Epithelial cell of proximal tubule (primary cell): ENCODE measurements at regions not wholly inside any gene's neighbourhood (a gene's known extent, or its start where the extent isn't known, plus 50 kb on each side); places are given as distances from the start of the nearest gene placed in this dataset.

ENCODE experiments used
- DNase-seq: peaks from one replicate; pipeline ENCODE4 v3.0.0-alpha.2; 2011; ENCODE audit warnings: low read depth
- H3K4me3 ChIP-seq: 2 replicates; pipeline ENCODE4 v1.5.1; 2011; ENCODE audit warnings: low read depth, mild to moderate bottlenecking, low read length
- TF ChIP-seq, protein P1 (sequence below): conservative IDR thresholded peaks from 2 replicates; pipeline ENCODE4 v1.5.1; 2012; ENCODE audit warnings: low read depth, mild to moderate bottlenecking, low read length

DNA sequence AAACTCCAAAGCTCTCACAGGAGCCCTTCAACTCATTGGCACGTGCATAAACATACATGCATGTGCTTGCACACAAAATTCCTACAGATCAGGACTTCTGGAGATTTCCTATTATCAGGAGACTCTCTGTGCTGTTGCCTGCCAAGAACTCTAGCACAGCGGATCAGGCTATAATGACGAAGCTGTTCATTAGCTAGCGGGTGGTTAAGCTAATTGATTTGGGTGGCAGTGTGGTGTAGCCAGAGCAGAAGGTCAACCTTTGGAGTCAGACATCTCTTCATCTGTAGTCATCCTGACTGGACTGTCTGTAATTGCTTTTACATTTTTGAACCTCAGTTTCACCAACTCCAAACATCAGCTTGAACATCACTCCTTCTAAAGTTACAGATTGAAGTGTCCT, 69.0 kb downstream of the KIF2B start:
- DNase-seq = peak; percentile 44
- TF ChIP-seq, protein P1, sequence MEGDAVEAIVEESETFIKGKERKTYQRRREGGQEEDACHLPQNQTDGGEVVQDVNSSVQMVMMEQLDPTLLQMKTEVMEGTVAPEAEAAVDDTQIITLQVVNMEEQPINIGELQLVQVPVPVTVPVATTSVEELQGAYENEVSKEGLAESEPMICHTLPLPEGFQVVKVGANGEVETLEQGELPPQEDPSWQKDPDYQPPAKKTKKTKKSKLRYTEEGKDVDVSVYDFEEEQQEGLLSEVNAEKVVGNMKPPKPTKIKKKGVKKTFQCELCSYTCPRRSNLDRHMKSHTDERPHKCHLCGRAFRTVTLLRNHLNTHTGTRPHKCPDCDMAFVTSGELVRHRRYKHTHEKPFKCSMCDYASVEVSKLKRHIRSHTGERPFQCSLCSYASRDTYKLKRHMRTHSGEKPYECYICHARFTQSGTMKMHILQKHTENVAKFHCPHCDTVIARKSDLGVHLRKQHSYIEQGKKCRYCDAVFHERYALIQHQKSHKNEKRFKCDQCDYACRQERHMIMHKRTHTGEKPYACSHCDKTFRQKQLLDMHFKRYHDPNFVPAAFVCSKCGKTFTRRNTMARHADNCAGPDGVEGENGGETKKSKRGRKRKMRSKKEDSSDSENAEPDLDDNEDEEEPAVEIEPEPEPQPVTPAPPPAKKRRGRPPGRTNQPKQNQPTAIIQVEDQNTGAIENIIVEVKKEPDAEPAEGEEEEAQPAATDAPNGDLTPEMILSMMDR = no peak
- no peak overlapping the region for H3K4me3 ChIP-seq

DNA sequence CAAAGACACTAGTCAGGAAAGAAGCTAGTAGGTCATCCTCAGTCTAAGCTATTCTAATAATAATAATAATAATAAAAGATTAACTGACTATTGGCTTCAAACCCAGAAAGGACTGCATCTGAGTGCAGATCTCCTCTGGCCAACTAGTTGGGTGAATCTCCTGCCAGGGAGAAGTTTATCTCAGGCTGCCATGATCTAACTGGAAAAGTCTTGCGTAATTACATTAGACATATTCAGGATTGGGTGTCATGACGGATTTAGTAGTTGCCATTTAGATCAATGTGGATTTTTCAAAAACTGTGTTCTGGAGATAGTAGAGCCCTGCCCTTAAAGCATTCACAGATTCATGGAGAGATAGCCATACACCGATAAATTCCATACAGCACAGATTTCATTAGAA, 69.5 kb downstream of the KIF2B start:
- TF ChIP-seq, protein P1 = no peak
- H3K4me3 ChIP-seq = no peak overlapping the region
- DNase-seq = no peak

DNA sequence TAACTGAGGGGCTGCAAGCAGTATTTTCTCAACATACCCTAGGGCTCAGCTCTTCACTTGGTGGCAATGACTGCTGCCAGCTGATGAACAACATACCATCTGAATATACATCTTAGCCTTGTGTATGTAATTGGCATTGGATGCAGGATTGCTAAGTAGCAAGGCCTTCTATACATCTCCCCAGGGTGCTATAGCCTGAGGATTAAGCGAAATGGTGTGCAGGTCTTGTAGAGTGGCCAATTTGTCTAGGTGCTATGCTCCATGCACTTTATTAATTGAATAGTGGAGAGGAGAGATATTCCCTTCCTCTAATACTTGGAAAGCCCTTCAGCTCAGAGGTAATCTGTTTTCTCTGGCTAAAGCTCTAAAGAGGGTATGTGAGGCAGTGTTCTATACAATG, 71.9 kb downstream of the KIF2B start:
- TF ChIP-seq, protein P1 = no peak
- H3K4me3 ChIP-seq = no peak overlapping the region
- DNase-seq = no peak

DNA sequence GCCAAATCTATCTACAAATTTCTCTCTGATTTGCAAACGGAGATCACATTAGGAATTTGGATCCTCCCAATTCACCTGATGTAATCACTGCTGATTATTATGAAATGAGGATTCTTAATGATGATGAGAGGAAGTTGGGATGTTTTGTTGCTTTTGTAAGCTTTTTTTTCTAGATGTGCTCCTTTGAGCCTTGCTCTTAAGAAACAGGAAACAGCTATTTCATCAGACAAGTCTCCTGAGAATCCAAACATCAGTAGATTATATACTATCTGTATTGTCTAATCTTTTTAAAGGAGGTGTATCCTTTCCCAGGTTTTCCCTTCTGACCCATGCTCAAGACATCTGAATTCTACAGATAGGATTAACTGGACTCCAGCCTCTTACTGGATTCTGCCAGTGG, 73.3 kb downstream of the KIF2B start:
- TF ChIP-seq, protein P1 = no peak
- DNase-seq = no peak
- no peak overlapping the region for H3K4me3 ChIP-seq

DNA sequence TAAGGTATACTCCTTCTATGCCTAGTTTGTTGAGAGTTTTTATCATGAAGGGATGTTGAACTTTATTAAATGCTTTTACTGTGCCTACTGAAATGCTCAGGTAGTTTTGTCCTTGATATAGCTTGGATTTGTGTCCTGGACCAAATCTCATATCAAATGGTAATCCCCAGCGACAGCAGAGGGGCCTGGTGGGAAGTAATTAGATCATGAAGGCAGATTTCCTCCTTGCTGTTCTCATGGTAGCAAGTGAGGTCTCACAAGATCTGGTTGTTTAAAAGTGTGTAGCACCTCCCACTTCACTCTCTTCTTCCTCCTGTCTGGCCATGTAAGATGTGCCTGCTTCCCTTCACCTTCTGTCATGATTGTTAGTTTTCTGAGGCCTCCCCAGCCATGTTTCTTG, 78.2 kb downstream of the KIF2B start:
- TF ChIP-seq, protein P1 = no peak
- H3K4me3 ChIP-seq = no peak overlapping the region
- no peak for DNase-seq

DNA sequence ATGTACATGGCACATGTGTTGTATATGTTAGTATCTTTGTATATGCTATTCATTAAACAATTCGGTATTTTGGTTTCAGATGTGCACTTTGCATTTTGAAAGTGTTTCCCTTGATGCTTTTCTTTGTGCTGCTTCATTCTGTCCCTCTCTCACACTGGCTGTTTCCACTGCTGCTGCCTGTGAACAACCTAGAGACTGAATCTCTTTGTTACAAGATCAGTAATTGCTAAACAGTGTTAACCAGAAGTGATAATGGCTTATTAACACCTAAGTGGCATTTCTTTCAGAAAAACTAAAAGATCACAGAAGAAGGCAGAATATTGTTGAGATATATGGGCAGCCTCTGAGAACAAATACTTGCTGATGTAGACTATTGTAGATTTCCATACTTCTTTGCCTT, 84.7 kb downstream of the KIF2B start:
- no peak overlapping the region for H3K4me3 ChIP-seq
- no peak for DNase-seq
- TF ChIP-seq, protein P1 = no peak

DNA sequence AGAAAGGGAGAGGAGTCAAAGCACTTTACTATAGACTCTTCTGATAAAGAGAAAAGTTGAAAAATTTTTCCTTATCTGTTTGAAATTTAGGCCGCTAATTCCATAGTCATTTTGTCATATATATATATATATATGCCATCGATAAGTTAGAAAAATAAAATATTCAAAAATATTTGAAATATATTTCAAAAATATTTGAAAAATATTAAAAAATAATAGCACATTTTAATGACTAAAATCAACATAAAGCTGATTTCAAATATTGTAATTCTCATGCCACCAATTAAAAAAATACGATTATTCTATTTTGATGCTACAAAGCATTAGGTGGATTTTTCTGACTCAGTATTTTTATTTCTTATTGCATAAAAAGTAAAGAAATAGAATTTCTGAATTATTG, 87.1 kb downstream of the KIF2B start:
- no peak overlapping the region for H3K4me3 ChIP-seq
- DNase-seq = no peak
- TF ChIP-seq, protein P1 = no peak
